Endodermal cell (in vitro differentiated cells): ENCODE measurements at regions not wholly inside any gene's neighbourhood (a gene's known extent, or its start where the extent isn't known, plus 50 kb on each side); places are given as distances from the start of the nearest gene placed in this dataset.
"Not testable (repeated sequence)": the region's sequence is repeated elsewhere in the genome, so short reads cannot be mapped to it uniquely, and the experiment has no call there.

ENCODE experiments used
- DNase-seq: peaks from one replicate; pipeline ENCODE4 v3.0.0-alpha.2; 2017
- H3K27ac ChIP-seq: 2 replicates; pipeline ENCODE4 v1.5.1; 2013; ENCODE audit warnings: mild to moderate bottlenecking, low read depth, low read length, moderate library complexity
- H3K27me3 ChIP-seq: 2 replicates; pipeline ENCODE4 v1.6.1; 2013; ENCODE audit warnings: mild to moderate bottlenecking, low read length, moderate library complexity; ENCODE audit not compliant: insufficient read depth, control insufficient read depth, poor library complexity, severe bottlenecking
- H3K36me3 ChIP-seq: 2 replicates; pipeline ENCODE4 v1.7.0; 2013; ENCODE audit warnings: mild to moderate bottlenecking, low read length, moderate library complexity; ENCODE audit not compliant: control insufficient read depth, insufficient read depth
- H3K4me1 ChIP-seq: one replicate; pipeline ENCODE4 v1.7.0; 2013; ENCODE audit warnings: low read length; ENCODE audit not compliant: control insufficient read depth, insufficient read depth
- H3K4me3 ChIP-seq: 2 replicates; pipeline ENCODE4 v1.5.1; 2013; ENCODE audit warnings: mild to moderate bottlenecking, low read length, moderate library complexity
- H3K9ac ChIP-seq: 2 replicates; pipeline ENCODE4 v1.6.1; 2013; ENCODE audit warnings: mild to moderate bottlenecking, low read length, moderate library complexity; ENCODE audit not compliant: poor library complexity, severe bottlenecking; ENCODE audit errors: extremely low read depth
- H3K9me3 ChIP-seq: 2 replicates; pipeline ENCODE4 v1.6.1; 2013; ENCODE audit warnings: mild to moderate bottlenecking, low read length, moderate library complexity; ENCODE audit not compliant: control insufficient read depth
- H3K27ac Mint-ChIP-seq: 2 replicates; pipeline ENCODE4 v1.8.0; 2020; ENCODE audit warnings: mixed read lengths
- H3K27me3 Mint-ChIP-seq: 2 replicates; pipeline ENCODE4 v1.8.0; 2021; ENCODE audit warnings: mild to moderate bottlenecking, mixed read lengths; ENCODE audit not compliant: insufficient read depth
- H3K36me3 Mint-ChIP-seq: 2 replicates; pipeline ENCODE4 v1.8.0; 2020; ENCODE audit warnings: low read depth, mixed read lengths
- H3K4me1 Mint-ChIP-seq: 2 replicates; pipeline ENCODE4 v1.8.0; 2020; ENCODE audit warnings: mixed read lengths
- H3K4me3 Mint-ChIP-seq: 2 replicates; pipeline ENCODE4 v1.8.0; 2020; ENCODE audit warnings: mild to moderate bottlenecking, moderate library complexity, mixed read lengths
- H3K9me3 Mint-ChIP-seq: 2 replicates; pipeline ENCODE4 v1.8.0; 2020; ENCODE audit warnings: mild to moderate bottlenecking, mixed read lengths
- CTCF ChIP-seq: fragments of 200-600 bp; sonication (generic); conservative IDR thresholded peaks from 2 replicates; pipeline ENCODE4 v1.5.0; 2021; ENCODE audit warnings: antibody characterized with exemption, mild to moderate bottlenecking
- WGBS, 2 experiments: methylation state at CpG; one replicate each; pipeline versions ENCODE4 v1.1.5 to v1.1.7; 2013; ENCODE audit warnings: missing lambda C conversion rate in 2 of 2, mixed read lengths in 1 of 2; ENCODE audit not compliant: insufficient coverage in 1 of 2, insufficient read length in 1 of 2; 5-methylcytosine and 5-hydroxymethylcytosine counted together

DNA sequence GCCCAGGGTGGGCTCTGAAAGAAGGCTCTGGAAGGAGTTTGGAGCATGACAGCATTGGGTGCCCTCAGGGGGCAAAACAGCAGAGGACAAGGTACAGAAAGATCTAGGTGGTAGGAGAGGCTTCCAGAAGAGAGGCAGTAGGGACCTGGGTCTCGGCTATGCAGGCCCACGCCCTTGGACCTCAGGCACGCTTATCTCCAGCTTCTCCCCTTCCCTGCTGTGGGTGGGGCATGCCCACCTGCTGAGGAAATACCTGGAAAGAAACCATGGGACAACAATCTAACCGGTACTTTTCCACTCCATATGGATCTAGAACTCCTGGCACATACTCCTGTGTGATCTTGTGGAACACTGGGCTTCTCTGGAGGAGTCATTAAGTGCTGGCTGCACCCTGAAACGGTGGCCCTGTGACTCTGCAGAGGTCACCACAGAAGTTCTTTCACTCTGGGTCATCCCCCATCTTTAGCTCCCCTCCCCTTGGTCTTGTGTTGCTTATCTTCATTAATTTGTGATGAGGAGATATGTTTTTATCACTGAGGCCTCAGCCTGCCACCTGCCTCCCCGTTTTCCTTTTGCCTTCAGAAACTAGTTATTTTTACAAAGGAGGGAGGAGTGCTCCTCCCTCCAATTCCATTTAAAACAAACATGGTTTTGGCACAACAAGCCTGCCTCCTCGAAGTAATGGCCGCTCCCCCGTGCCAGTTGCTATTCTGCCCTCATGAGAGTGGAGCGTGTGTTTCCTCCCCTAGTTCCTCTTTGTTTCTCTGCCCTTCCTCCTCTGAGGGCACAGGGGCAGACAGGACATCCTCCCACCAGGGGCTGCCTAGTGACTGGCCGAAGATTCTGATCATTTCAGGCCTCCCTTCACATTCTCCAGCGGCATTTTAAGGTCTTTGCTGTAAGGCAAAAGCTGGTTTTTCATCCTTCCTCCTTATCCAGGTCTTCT, 78.0 kb upstream of the ATP5PO start:
- Mint-ChIP-seq H3K4me1 (peaks cover 16% of the 10 kb centered on the region), H3K27me3 (peaks cover 3% of the 10 kb centered on the region), H3K36me3 (peaks cover 2% of the 10 kb centered on the region), H3K9me3 (peaks cover 6% of the 10 kb centered on the region), H3K4me3 (no peak overlapping the region), H3K27ac (no peak overlapping the region)
- H3K27ac ChIP-seq = no peak overlapping the region
- H3K36me3 ChIP-seq = no peaks in the 10 kb centered on the region
- WGBS, 2 experiments = 77% methylated on average over 5 to 12 of the region's 12 CpGs
- no peak overlapping the region for H3K9ac ChIP-seq
- no peak for TF ChIP-seq CTCF
- H3K4me1 ChIP-seq = no peaks in the 10 kb centered on the region
- no peaks in the 10 kb centered on the region for H3K27me3 ChIP-seq
- DNase-seq = no peak
- H3K4me3 ChIP-seq = no peak overlapping the region
- H3K9me3 ChIP-seq = peaks cover 10% of the 10 kb centered on the region

GRCh38 chr21:33992412-33992811, 76.8 kb upstream of the ATP5PO start:
- not testable (repeated sequence) for H3K27me3 ChIP-seq, H3K4me1 ChIP-seq, H3K36me3 ChIP-seq, H3K9me3 Mint-ChIP-seq, H3K4me3 ChIP-seq, H3K36me3 Mint-ChIP-seq, H3K27ac ChIP-seq, H3K4me3 Mint-ChIP-seq, H3K9ac ChIP-seq, H3K27me3 Mint-ChIP-seq, DNase-seq
- peaks cover 10% of the 10 kb centered on the region for H3K9me3 ChIP-seq
- 55% methylated on average over 2 of the region's 2 CpGs; no CpG with 5 or more reads in 1 of the 2 experiments for WGBS, 2 experiments
- Mint-ChIP-seq H3K4me1 (peaks cover 16% of the 10 kb centered on the region), H3K27ac (peak overlapping the region; percentile 17)

DNA sequence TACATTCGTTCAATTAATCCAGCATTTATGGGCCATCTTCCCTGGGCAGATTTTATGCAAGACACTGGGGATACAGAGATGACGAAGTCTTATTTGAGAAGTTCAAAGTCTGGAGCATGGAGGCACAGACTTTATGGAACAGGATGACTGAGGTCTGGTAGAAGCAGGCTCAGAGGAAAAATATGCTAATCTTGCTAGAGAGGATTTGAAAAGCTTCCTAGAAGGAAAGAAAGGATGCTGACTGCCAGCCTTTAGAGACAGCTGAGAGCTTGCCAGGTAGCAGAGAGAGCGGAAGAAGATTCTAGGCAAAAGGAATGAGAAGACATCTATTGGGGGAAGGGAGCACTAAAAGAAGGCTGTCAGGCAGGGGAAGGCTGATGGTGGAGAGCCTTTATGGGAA, 75.5 kb upstream of the ATP5PO start:
- H3K9ac ChIP-seq = no peak overlapping the region
- DNase-seq = no peak
- no peak for TF ChIP-seq CTCF
- peaks cover 2% of the 10 kb centered on the region for H3K36me3 Mint-ChIP-seq
- peaks cover 2% of the 10 kb centered on the region for H3K9me3 Mint-ChIP-seq
- H3K27me3 ChIP-seq = peaks cover 4% of the 10 kb centered on the region
- H3K36me3 ChIP-seq = no peaks in the 10 kb centered on the region
- WGBS, 2 experiments = 95 to 100% methylated on average over 3 of the region's 3 CpGs
- peaks cover 2% of the 10 kb centered on the region for H3K9me3 ChIP-seq
- no peak overlapping the region for H3K27ac ChIP-seq
- H3K4me1 Mint-ChIP-seq = peaks cover 16% of the 10 kb centered on the region
- H3K27ac Mint-ChIP-seq = no peak overlapping the region
- peaks cover 5% of the 10 kb centered on the region for H3K27me3 Mint-ChIP-seq
- no peak overlapping the region for H3K4me3 ChIP-seq
- no peak overlapping the region for H3K4me3 Mint-ChIP-seq
- no peaks in the 10 kb centered on the region for H3K4me1 ChIP-seq
